Fibroblast of mammary gland (primary cell): ENCODE measurements at regions not wholly inside any gene's neighbourhood (a gene's known extent, or its start where the extent isn't known, plus 50 kb on each side); places are given as distances from the start of the nearest gene placed in this dataset.

Experiments used
- DNase-seq: peaks from one replicate; pipeline ENCODE4 v3.0.0-alpha.2; 2010; ENCODE audit warnings: low read depth
- H3K4me3 ChIP-seq: 2 replicates; pipeline ENCODE4 v1.5.1; 2011; ENCODE audit warnings: low read depth, mild to moderate bottlenecking, low read length, moderate library complexity; ENCODE audit not compliant: control insufficient read depth
- CTCF ChIP-seq: conservative IDR thresholded peaks from 2 replicates; pipeline ENCODE4 v1.5.1; 2011; ENCODE audit warnings: low read depth, low read length, inconsistent platforms; ENCODE audit not compliant: control insufficient read depth, insufficient read depth

GRCh38 chr16:7044331-7044730 is 288.3 kb upstream of the RBFOX1 start:
- no peak for DNase-seq
- no peak for TF ChIP-seq CTCF
- H3K4me3 ChIP-seq = no peak overlapping the region

- no peak for TF ChIP-seq CTCF
- no peak for DNase-seq
- no peak overlapping the region for H3K4me3 ChIP-seq
Measured at GRCh38 chr16:7038475-7038874, 294.2 kb upstream of the RBFOX1 start.

- TF ChIP-seq CTCF = no peak
- DNase-seq = no peak
- no peak overlapping the region for H3K4me3 ChIP-seq
Measured at GRCh38 chr16:7037495-7037894, 295.1 kb upstream of the RBFOX1 start.

GRCh38 chr16:7031031-7031430 is 301.6 kb upstream of the RBFOX1 start:
- TF ChIP-seq CTCF = no peak
- H3K4me3 ChIP-seq = no peak overlapping the region
- no peak for DNase-seq

- H3K4me3 ChIP-seq = no peak overlapping the region
- DNase-seq = no peak
- no peak for TF ChIP-seq CTCF
Measured at GRCh38 chr16:7027401-7027800, 305.2 kb upstream of the RBFOX1 start.

GRCh38 chr16:7026639-7027038 is 306.0 kb upstream of the RBFOX1 start:
- DNase-seq = no peak
- H3K4me3 ChIP-seq = no peak overlapping the region
- TF ChIP-seq CTCF = no peak

- no peak for TF ChIP-seq CTCF
- DNase-seq = no peak
- no peak overlapping the region for H3K4me3 ChIP-seq
Measured at GRCh38 chr16:7025616-7026190, 306.9 kb upstream of the RBFOX1 start.
